ENCODE measurements at regions not wholly inside any gene's neighbourhood (a gene's known extent, or its start where the extent isn't known, plus 50 kb on each side); places are given as distances from the start of the nearest gene placed in this dataset.

DNA sequence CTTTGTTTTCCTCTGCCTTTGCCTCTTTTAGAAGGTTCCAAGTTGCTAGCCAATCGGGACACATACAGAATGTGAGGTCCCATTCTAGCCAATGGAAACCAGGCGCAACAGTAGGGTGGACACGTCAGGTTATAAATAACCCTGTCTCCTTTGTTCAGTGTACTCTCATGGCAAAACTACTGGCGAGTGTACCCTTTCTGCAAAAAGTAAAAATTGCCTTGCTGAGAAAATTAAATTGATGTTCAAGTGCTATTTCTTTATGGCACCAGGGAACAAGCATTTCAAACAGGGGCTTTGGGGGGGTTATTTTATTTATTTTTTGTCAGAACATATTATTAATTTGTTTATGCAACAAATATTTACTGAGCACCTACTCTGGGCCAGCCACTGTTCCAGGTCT, 123.6 kb upstream of the SRSF6 start:
- TF ChIP-seq NBN (IDR thresholded peaks at IDR 0.05) (no peak), NRF1 (conservative IDR thresholded peaks at IDR 0.05; ENCODE audit: low read depth, low read length) (no peak), MTA2 (IDR thresholded peaks at IDR 0.05; ENCODE audit: low read depth) (no peak), HDAC2 (IDR thresholded peaks at IDR 0.05) (no peak)
- TF ChIP-seq, protein P1, sequence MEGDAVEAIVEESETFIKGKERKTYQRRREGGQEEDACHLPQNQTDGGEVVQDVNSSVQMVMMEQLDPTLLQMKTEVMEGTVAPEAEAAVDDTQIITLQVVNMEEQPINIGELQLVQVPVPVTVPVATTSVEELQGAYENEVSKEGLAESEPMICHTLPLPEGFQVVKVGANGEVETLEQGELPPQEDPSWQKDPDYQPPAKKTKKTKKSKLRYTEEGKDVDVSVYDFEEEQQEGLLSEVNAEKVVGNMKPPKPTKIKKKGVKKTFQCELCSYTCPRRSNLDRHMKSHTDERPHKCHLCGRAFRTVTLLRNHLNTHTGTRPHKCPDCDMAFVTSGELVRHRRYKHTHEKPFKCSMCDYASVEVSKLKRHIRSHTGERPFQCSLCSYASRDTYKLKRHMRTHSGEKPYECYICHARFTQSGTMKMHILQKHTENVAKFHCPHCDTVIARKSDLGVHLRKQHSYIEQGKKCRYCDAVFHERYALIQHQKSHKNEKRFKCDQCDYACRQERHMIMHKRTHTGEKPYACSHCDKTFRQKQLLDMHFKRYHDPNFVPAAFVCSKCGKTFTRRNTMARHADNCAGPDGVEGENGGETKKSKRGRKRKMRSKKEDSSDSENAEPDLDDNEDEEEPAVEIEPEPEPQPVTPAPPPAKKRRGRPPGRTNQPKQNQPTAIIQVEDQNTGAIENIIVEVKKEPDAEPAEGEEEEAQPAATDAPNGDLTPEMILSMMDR (IDR thresholded peaks at IDR 0.05 in 2 of 3, conservative IDR thresholded peaks at IDR 0.05 in 1 of 3; ENCODE audit: control insufficient read depth in 2 of 3, extremely low read depth in 1 of 3, insufficient read depth in 1 of 3, low read depth in 3 of 3, low read length in 3 of 3): no peak

All from GM12878 (cell line).